EL (cell line): ENCODE measurements at regions not wholly inside any gene's neighbourhood (a gene's known extent, or its start where the extent isn't known, plus 50 kb on each side); places are given as distances from the start of the nearest gene placed in this dataset.
A peak's percentile ranks its signal among the peaks of the same experiment; 100 is the strongest.

ENCODE experiments used
- DNase-seq: peaks from one replicate; pipeline ENCODE4 v3.0.0-alpha.2; 2016

- no peak for DNase-seq
Measured at GRCh38 chr12:13487326-13487725, 290.8 kb downstream of the EMP1 start.

GRCh38 chr12:13486794-13487193 is 290.3 kb downstream of the EMP1 start:
- DNase-seq = no peak

GRCh38 chr12:13478650-13479181 is 282.2 kb downstream of the EMP1 start:
- DNase-seq = no peak

GRCh38 chr12:13474381-13474780 is 277.9 kb downstream of the EMP1 start:
- DNase-seq = no peak

- DNase-seq = peak; percentile 31
Measured at GRCh38 chr12:13472690-13473089, 276.2 kb downstream of the EMP1 start.

GRCh38 chr12:13471471-13471870 is 274.9 kb downstream of the EMP1 start:
- DNase-seq = no peak

GRCh38 chr12:13465635-13466034 is 269.1 kb downstream of the EMP1 start:
- DNase-seq = peak; percentile 23

- no peak for DNase-seq
Measured at GRCh38 chr12:13463189-13463588, 266.7 kb downstream of the EMP1 start.

- no peak for DNase-seq
Measured at GRCh38 chr12:13462450-13462849, 265.9 kb downstream of the EMP1 start.

GRCh38 chr12:13455778-13456144 is 259.2 kb downstream of the EMP1 start:
- DNase-seq = no peak

- DNase-seq = no peak
Measured at GRCh38 chr12:13454991-13455777, 258.7 kb downstream of the EMP1 start.

- DNase-seq = no peak
Measured at GRCh38 chr12:13452955-13453570, 256.5 kb downstream of the EMP1 start.

- DNase-seq = no peak
Measured at GRCh38 chr12:13451776-13452175, 255.2 kb downstream of the EMP1 start.

GRCh38 chr12:13450231-13451080 is 253.9 kb downstream of the EMP1 start:
- DNase-seq = no peak

- DNase-seq = no peak
Measured at GRCh38 chr12:13444076-13444475, 247.6 kb downstream of the EMP1 start.

GRCh38 chr12:13443498-13443897 is 247.0 kb downstream of the EMP1 start:
- no peak for DNase-seq

GRCh38 chr12:13443028-13443427 is 246.5 kb downstream of the EMP1 start:
- DNase-seq = no peak

GRCh38 chr12:13442457-13442856 is 245.9 kb downstream of the EMP1 start:
- DNase-seq = no peak

- DNase-seq = no peak
Measured at GRCh38 chr12:13440844-13441243, 244.3 kb downstream of the EMP1 start.

- no peak for DNase-seq
Measured at GRCh38 chr12:13437541-13437940, 241.0 kb downstream of the EMP1 start.

- peak; percentile 66 for DNase-seq
Measured at GRCh38 chr12:13436696-13437391, 240.3 kb downstream of the EMP1 start.

GRCh38 chr12:13436182-13436581 is 239.7 kb downstream of the EMP1 start:
- DNase-seq = no peak
